ENCODE measurements at regions not wholly inside any gene's neighbourhood (a gene's known extent, or its start where the extent isn't known, plus 50 kb on each side); places are given as distances from the start of the nearest gene placed in this dataset.
"Not testable (repeated sequence)": the region's sequence is repeated elsewhere in the genome, so short reads cannot be mapped to it uniquely, and the experiment has no call there.

- Histone ChIP-seq H3K27ac (peak overlapping the region in 2 of 4 donors; percentile 2 to 6), H3K4me3 (no peak overlapping the region), H3K9me3 (peaks cover 0 to 15% (median 0%) of the 10 kb centered on the region in 3 donors), H3K4me1 (no peaks in the 10 kb centered on the region), H3K27me3 (no peaks in the 10 kb centered on the region), H3K36me3 (no peaks in the 10 kb centered on the region)
- 50 to 85% methylated on average over 4 to 9 of the region's 9 CpGs for WGBS, 2 donors (ENCODE audit: low coverage in 1 of 2)
- TF ChIP-seq POLR2AphosphoS5 (IDR thresholded peaks at IDR 0.05) (peak; percentile 34), EP300 (IDR thresholded peaks at IDR 0.05) (no peak)
- no peak for ATAC-seq
Measured at GRCh38 chr6:150775415-150776203, 89.9 kb upstream of the MTHFD1L start.

DNA sequence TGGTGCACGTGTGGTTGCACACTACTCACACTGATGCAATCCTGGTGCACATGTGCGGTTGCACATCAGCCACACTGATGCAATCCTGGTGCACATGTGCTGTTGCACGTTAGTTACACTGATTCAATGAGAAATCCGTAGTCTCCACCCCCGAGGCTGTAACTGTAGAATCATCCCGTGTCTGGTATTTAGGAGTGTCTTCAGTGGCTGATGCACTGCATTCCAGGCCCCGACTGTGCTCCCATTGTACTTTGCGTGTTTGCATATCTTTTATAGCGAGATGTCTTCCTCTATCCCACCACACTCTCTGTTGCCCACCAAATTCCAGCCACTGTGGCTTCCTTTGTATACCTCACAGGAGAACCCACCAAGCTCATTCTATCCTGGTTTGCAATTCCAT lies 87.8 kb upstream of the MTHFD1L start:
- Histone ChIP-seq H3K4me1 (no peaks in the 10 kb centered on the region), H3K27ac (no peak overlapping the region), H3K27me3 (no peaks in the 10 kb centered on the region), H3K36me3 (no peaks in the 10 kb centered on the region), H3K4me3 (no peak overlapping the region), H3K9me3 (peaks cover 0 to 15% (median 0%) of the 10 kb centered on the region in 3 donors)
- TF ChIP-seq POLR2AphosphoS5 (IDR thresholded peaks at IDR 0.05) (no peak), POLR2A (IDR thresholded peaks at IDR 0.05) (no peak), EP300 (IDR thresholded peaks at IDR 0.05) (no peak)
- TF ChIP-seq, protein P1, sequence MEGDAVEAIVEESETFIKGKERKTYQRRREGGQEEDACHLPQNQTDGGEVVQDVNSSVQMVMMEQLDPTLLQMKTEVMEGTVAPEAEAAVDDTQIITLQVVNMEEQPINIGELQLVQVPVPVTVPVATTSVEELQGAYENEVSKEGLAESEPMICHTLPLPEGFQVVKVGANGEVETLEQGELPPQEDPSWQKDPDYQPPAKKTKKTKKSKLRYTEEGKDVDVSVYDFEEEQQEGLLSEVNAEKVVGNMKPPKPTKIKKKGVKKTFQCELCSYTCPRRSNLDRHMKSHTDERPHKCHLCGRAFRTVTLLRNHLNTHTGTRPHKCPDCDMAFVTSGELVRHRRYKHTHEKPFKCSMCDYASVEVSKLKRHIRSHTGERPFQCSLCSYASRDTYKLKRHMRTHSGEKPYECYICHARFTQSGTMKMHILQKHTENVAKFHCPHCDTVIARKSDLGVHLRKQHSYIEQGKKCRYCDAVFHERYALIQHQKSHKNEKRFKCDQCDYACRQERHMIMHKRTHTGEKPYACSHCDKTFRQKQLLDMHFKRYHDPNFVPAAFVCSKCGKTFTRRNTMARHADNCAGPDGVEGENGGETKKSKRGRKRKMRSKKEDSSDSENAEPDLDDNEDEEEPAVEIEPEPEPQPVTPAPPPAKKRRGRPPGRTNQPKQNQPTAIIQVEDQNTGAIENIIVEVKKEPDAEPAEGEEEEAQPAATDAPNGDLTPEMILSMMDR (IDR thresholded peaks at IDR 0.05) = no peak
- WGBS, 2 donors (ENCODE audit: low coverage in 1 of 2) = 85 to 87% methylated on average over 8 to 9 of the region's 9 CpGs
- no peak for ATAC-seq

GRCh38 chr6:150783813-150784212 lies 81.7 kb upstream of the MTHFD1L start:
- no peaks in the 10 kb centered on the region for H3K36me3 ChIP-seq
- peaks cover 0 to 7% (median 0%) of the 10 kb centered on the region in 3 donors for H3K9me3 ChIP-seq
- TF ChIP-seq POLR2A (IDR thresholded peaks at IDR 0.05) (no peak), POLR2AphosphoS5 (IDR thresholded peaks at IDR 0.05) (no peak), EP300 (IDR thresholded peaks at IDR 0.05) (no peak)
- TF ChIP-seq, protein P1 (IDR thresholded peaks at IDR 0.05) = no peak
- WGBS, 2 donors (ENCODE audit: low coverage in 1 of 2) = 71 to 72% methylated on average over 2 of the region's 2 CpGs
- no peaks in the 10 kb centered on the region for H3K27me3 ChIP-seq
- H3K4me3 ChIP-seq = no peak overlapping the region
- no peaks in the 10 kb centered on the region for H3K4me1 ChIP-seq
- no peak overlapping the region for H3K27ac ChIP-seq
- ATAC-seq = no peak

DNA sequence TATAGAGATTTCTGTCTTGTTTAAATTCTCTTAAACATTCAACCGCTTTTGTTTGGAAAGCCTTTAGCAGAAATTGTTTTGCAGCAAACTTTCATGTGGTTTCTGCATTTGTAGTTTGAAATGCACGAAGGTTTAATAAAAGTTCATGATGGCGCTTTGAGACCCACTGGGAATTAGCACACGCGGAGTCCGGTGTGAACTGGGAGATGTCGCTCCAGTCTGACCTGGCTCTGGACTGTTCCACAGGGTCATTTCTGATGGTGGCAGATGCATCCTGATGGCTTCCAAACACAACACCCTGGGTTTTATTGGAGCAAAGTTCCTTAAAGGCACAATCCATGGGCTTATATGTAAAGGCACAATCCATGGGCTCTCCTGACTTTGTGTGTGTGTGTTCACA lies 78.1 kb upstream of the MTHFD1L start:
- no peak overlapping the region for H3K4me3 ChIP-seq
- no peak for ATAC-seq
- H3K27ac ChIP-seq = no peak overlapping the region
- H3K4me1 ChIP-seq = no peaks in the 10 kb centered on the region
- TF ChIP-seq, protein P1 (IDR thresholded peaks at IDR 0.05) = no peak
- TF ChIP-seq EP300 (IDR thresholded peaks at IDR 0.05) = no peak
- no peak for TF ChIP-seq POLR2A (IDR thresholded peaks at IDR 0.05)
- H3K36me3 ChIP-seq = no peaks in the 10 kb centered on the region
- no peaks in the 10 kb centered on the region for H3K27me3 ChIP-seq
- peaks cover 0 to 7% (median 0%) of the 10 kb centered on the region in 3 donors for H3K9me3 ChIP-seq
- WGBS, 2 donors (ENCODE audit: low coverage in 1 of 2) = 85 to 100% methylated on average over 1 to 5 of the region's 7 CpGs

DNA sequence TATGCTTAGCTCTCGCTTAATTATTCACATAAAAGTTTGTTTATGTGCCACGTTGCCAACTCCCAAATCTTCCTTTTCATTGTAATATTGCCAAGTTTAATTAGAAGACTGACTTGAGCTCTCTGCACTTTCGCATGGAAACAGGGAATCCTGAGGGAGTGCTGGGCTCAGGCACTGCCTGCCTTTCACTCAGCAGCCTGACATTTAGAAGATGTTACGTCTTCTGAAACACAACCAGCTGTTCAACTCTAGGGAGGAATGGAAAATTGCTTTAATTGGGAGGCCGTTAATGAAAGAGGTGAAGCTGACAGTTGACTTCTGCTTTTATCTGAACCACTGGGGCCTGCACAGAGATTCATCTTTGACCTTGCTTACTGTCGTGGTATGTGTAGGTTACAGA lies 77.4 kb upstream of the MTHFD1L start:
- no peaks in the 10 kb centered on the region for H3K4me1 ChIP-seq
- no peak for ATAC-seq
- 47 to 52% methylated on average over 4 to 6 of the region's 6 CpGs for WGBS, 2 donors (ENCODE audit: low coverage in 1 of 2)
- no peaks in the 10 kb centered on the region for H3K27me3 ChIP-seq
- no peaks in the 10 kb centered on the region for H3K36me3 ChIP-seq
- no peak overlapping the region for H3K27ac ChIP-seq
- TF ChIP-seq POLR2A (IDR thresholded peaks at IDR 0.05) (no peak), POLR2AphosphoS5 (IDR thresholded peaks at IDR 0.05) (no peak), EP300 (IDR thresholded peaks at IDR 0.05) (no peak)
- TF ChIP-seq, protein P1 (IDR thresholded peaks at IDR 0.05) = no peak
- H3K9me3 ChIP-seq = peaks cover 0 to 7% (median 0%) of the 10 kb centered on the region in 3 donors
- no peak overlapping the region for H3K4me3 ChIP-seq

- H3K9me3 ChIP-seq, H3K27ac ChIP-seq, H3K36me3 ChIP-seq, ATAC-seq, H3K27me3 ChIP-seq, H3K4me3 ChIP-seq, H3K4me1 ChIP-seq: not testable (repeated sequence)
- 94 to 97% methylated on average over 2 to 5 of the region's 6 CpGs for WGBS, 2 donors (ENCODE audit: low coverage in 1 of 2)
Measured at GRCh38 chr6:150789906-150790305, 75.6 kb upstream of the MTHFD1L start.

Measured in gastroesophageal sphincter (tissue), 4 donors.